Keratinocyte (primary cell): ENCODE measurements at regions not wholly inside any gene's neighbourhood (a gene's known extent, or its start where the extent isn't known, plus 50 kb on each side); places are given as distances from the start of the nearest gene placed in this dataset.

ENCODE experiments used
- CTCF ChIP-seq, 3 experiments: IDR thresholded peaks in 1 of 3; conservative IDR thresholded peaks in 1 of 3; optimal IDR thresholded peaks in 1 of 3; 2 replicates in 2 of 3; 3 replicates in 1 of 3; pipeline versions ENCODE3 to v1.5.1; 2011; ENCODE audit warnings: low read length in 3 of 3, mild to moderate bottlenecking in 3 of 3, moderate library complexity in 2 of 3, control low read depth in 1 of 3, inconsistent platforms in 1 of 3; ENCODE audit not compliant: insufficient read depth in 2 of 3; ENCODE audit errors: extremely low read depth in 1 of 3
- EZH2 ChIP-seq: IDR thresholded peaks from one replicate; pipeline ENCODE4 v1.6.1; 2012; ENCODE audit warnings: inconsistent platforms, mild to moderate bottlenecking, low read length, moderate library complexity

GRCh38 chr10:128180843-128181242 lies 54.6 kb upstream of the MKI67 start:
- TF ChIP-seq CTCF (optimal IDR thresholded peaks at IDR 0.05 in 1 of 3, IDR thresholded peaks at IDR 0.05 in 1 of 3, conservative IDR thresholded peaks at IDR 0.05 in 1 of 3; ENCODE audit: extremely low read depth in 1 of 3, insufficient read depth in 2 of 3, low read length in 3 of 3): no peak
- no peak for TF ChIP-seq EZH2
